ENCODE measurements at regions not wholly inside any gene's neighbourhood (a gene's known extent, or its start where the extent isn't known, plus 50 kb on each side); places are given as distances from the start of the nearest gene placed in this dataset.

GRCh38 chr2:14363976-14364375, 268.5 kb upstream of the LRATD1 start (continued):
- TF ChIP-seq NANOG (IDR thresholded peaks at IDR 0.05; ENCODE audit: insufficient read depth, low read depth, low read length, poor library complexity, severe bottlenecking) (no peak), RBBP5 (IDR thresholded peaks at IDR 0.05; ENCODE audit: borderline replicate concordance, low read depth, low read length) (no peak), TAF7 (optimal IDR thresholded peaks at IDR 0.05; ENCODE audit: borderline replicate concordance, low read depth, low read length) (no peak)

Data from H1 (cell line).